Activated CD8-positive, alpha-beta T cell treated with anti-CD3 and anti-CD28 coated beads for 36 hours (primary cell): ENCODE measurements at regions not wholly inside any gene's neighbourhood (a gene's known extent, or its start where the extent isn't known, plus 50 kb on each side); places are given as distances from the start of the nearest gene placed in this dataset.

Experiments
- ATAC-seq: fragments of 200-7000 bp; cut with Tn5 transposase; one replicate; pipeline ENCODE4 v1.10.0; 2021; ENCODE audit warnings: mild to moderate bottlenecking, moderate library complexity
- CTCF ChIA-PET: fragments of 350-600 bp; sonication (Branson Sonifier 250); formaldehyde crosslinking; loops from one replicate; lab custom pipeline; 2021; ENCODE audit warnings: antibody characterized with exemption; lab: Charles Lee
- POLR2A ChIA-PET: fragments of 350-600 bp; sonication (Branson Sonifier 250); formaldehyde crosslinking; loops from one replicate; lab custom pipeline; 2021; ENCODE audit warnings: antibody characterized with exemption; lab: Charles Lee
- DNase-seq: peaks from one replicate; pipeline ENCODE4 v3.0.0-alpha.2; 2020
- H3K27ac Mint-ChIP-seq: one replicate; pipeline ENCODE4 v1.8.0; 2021; ENCODE audit warnings: mild to moderate bottlenecking, mixed read lengths
- H3K27me3 Mint-ChIP-seq: one replicate; pipeline ENCODE4 v1.8.0; 2021; ENCODE audit warnings: mixed read lengths
- H3K36me3 Mint-ChIP-seq: one replicate; pipeline ENCODE4 v1.8.0; 2021; ENCODE audit warnings: low read depth, mixed read lengths
- H3K4me1 Mint-ChIP-seq: one replicate; pipeline ENCODE4 v1.8.0; 2021; ENCODE audit warnings: low read depth, mixed read lengths
- H3K4me3 Mint-ChIP-seq: one replicate; pipeline ENCODE4 v1.8.0; 2021; ENCODE audit warnings: mild to moderate bottlenecking, moderate library complexity, mixed read lengths
- H3K9me3 Mint-ChIP-seq: one replicate; pipeline ENCODE4 v1.8.0; 2021; ENCODE audit warnings: mixed read lengths
- CTCF ChIP-seq: fragments of 200-600 bp; IDR thresholded peaks from one replicate; pipeline ENCODE4 v1.8.0; 2022; ENCODE audit warnings: antibody characterized with exemption, mild to moderate bottlenecking
- intact Hi-C: fragments of 100-400 bp; cut with micrococcal nuclease; formaldehyde crosslinking; loops from one replicate; pipeline ENCODE4 v1.10.0; 2022

- no peaks in the 10 kb centered on the region for H3K36me3 Mint-ChIP-seq
- DNase-seq = no peak
- no peaks in the 10 kb centered on the region for H3K4me1 Mint-ChIP-seq
- no peak overlapping the region for H3K27ac Mint-ChIP-seq
- no peak for TF ChIP-seq CTCF
- intact Hi-C loops = no loop called here
- ATAC-seq = no peak
- H3K4me3 Mint-ChIP-seq = no peak overlapping the region
- H3K27me3 Mint-ChIP-seq = no peaks in the 10 kb centered on the region
- H3K9me3 Mint-ChIP-seq = no peaks in the 10 kb centered on the region
- ChIA-PET POLR2A (no interaction called here), CTCF (interaction anchor here (0.5 to 3.1 kb wide), 2 partner anchors 11 to 819 kb away, joined by 4 to 14 read pairs; no protein-coding TSS in a partner anchor)
Measured at GRCh38 chr3:8290611-8291010, 211.0 kb upstream of the LMCD1 start.

GRCh38 chr3:8296461-8296860 is 205.2 kb upstream of the LMCD1 start:
- ATAC-seq (no peak), DNase-seq (no peak)
- TF ChIP-seq CTCF = no peak
- Mint-ChIP-seq H3K27me3 (no peaks in the 10 kb centered on the region), H3K27ac (no peak overlapping the region), H3K4me1 (no peaks in the 10 kb centered on the region), H3K4me3 (no peak overlapping the region), H3K36me3 (no peaks in the 10 kb centered on the region), H3K9me3 (no peaks in the 10 kb centered on the region)
- intact Hi-C loops = no loop called here
- ChIA-PET POLR2A (no interaction called here), CTCF (interaction anchor here (1.2 kb wide), 1 partner anchor 57 kb away, joined by 3 read pairs; no protein-coding TSS in a partner anchor)

- TF ChIP-seq CTCF = no peak
- H3K4me3 Mint-ChIP-seq = no peak overlapping the region
- H3K36me3 Mint-ChIP-seq = no peaks in the 10 kb centered on the region
- H3K27ac Mint-ChIP-seq = no peak overlapping the region
- no peak for ATAC-seq
- CTCF ChIA-PET = interaction anchor here (1.0 kb wide), 1 partner anchor 119 kb away, joined by 3 read pairs; no protein-coding TSS in a partner anchor
- H3K9me3 Mint-ChIP-seq = no peaks in the 10 kb centered on the region
- intact Hi-C loops = no loop called here
- POLR2A ChIA-PET = no interaction called here
- peaks cover 4% of the 10 kb centered on the region for H3K4me1 Mint-ChIP-seq
- DNase-seq = no peak
- H3K27me3 Mint-ChIP-seq = no peaks in the 10 kb centered on the region
Measured at GRCh38 chr3:8298021-8298954, 203.3 kb upstream of the LMCD1 start.

- ChIA-PET CTCF (interaction anchor here (0.9 to 2.6 kb wide), 22 partner anchors 8 to 115 kb away, joined by 3 to 14 read pairs (median 5); no protein-coding TSS in a partner anchor), POLR2A (interaction anchor here (0.6 kb wide), 1 partner anchor 1291 kb away, joined by 3 read pairs; no protein-coding TSS in a partner anchor)
- intact Hi-C loops = loop anchor here (10.0 kb wide), 1 partner anchor 167 kb away; no protein-coding TSS in a partner anchor
- no peaks in the 10 kb centered on the region for H3K36me3 Mint-ChIP-seq
- H3K27ac Mint-ChIP-seq = no peak overlapping the region
- TF ChIP-seq CTCF = peak; percentile 65
- no peak for ATAC-seq
- no peaks in the 10 kb centered on the region for H3K9me3 Mint-ChIP-seq
- H3K27me3 Mint-ChIP-seq = no peaks in the 10 kb centered on the region
- H3K4me3 Mint-ChIP-seq = no peak overlapping the region
- peaks cover 4% of the 10 kb centered on the region for H3K4me1 Mint-ChIP-seq
- peak; percentile 3 for DNase-seq
Measured at GRCh38 chr3:8301977-8302735, 199.5 kb upstream of the LMCD1 start.
